ENCODE measurements at regions not wholly inside any gene's neighbourhood (a gene's known extent, or its start where the extent isn't known, plus 50 kb on each side); places are given as distances from the start of the nearest gene placed in this dataset.

GRCh38 chr18:27313678-27314077 is 128.6 kb upstream of the CHST9 start:
- TF ChIP-seq EZH2 (IDR thresholded peaks at IDR 0.05): no peak
- TF ChIP-seq CTCF (IDR thresholded peaks at IDR 0.05): no peak
- no peak for TF ChIP-seq EZH2phosphoT487 (IDR thresholded peaks at IDR 0.05)
